Neural cell (in vitro differentiated cells): ENCODE measurements at regions not wholly inside any gene's neighbourhood (a gene's known extent, or its start where the extent isn't known, plus 50 kb on each side); places are given as distances from the start of the nearest gene placed in this dataset.

ENCODE experiments used
- H2AFZ ChIP-seq: fragments of 200-600, 300-800 bp; sonication (generic), shearing (Covaris generic); 2 replicates; pipeline ENCODE4 v1.6.0; 2014; ENCODE audit warnings: low read depth, mild to moderate bottlenecking, antibody characterized with exemption, low read length, moderate library complexity
- H3F3A ChIP-seq: fragments of 200-600 bp; shearing (Covaris generic); 2 replicates; pipeline ENCODE4 v1.6.1; 2016; ENCODE audit warnings: mild to moderate bottlenecking, moderate library complexity, mixed read lengths, antibody characterized with exemption, low read length; ENCODE audit not compliant: insufficient read depth, poor library complexity, severe bottlenecking
- H3K27ac ChIP-seq: fragments of 200-600, 300-800 bp; sonication (generic), shearing (Covaris generic); 2 replicates; pipeline ENCODE4 v1.5.1; 2014; ENCODE audit warnings: mild to moderate bottlenecking, low read length, moderate library complexity
- H3K27me3 ChIP-seq: fragments of 300-800, 200-600 bp; sonication (generic), shearing (Covaris generic); 2 replicates; pipeline ENCODE4 v1.6.0; 2014; ENCODE audit warnings: mild to moderate bottlenecking, low read depth, low read length, moderate library complexity; ENCODE audit not compliant: insufficient read depth
- H3K36me3 ChIP-seq: fragments of 300-800, 200-600 bp; sonication (generic), shearing (Covaris generic); 2 replicates; pipeline ENCODE4 v1.5.1; 2014; ENCODE audit warnings: mild to moderate bottlenecking, antibody characterized with exemption, low read length, moderate library complexity; ENCODE audit not compliant: insufficient read depth
- H3K4me2 ChIP-seq: fragments of 300-800, 200-600 bp; sonication (generic), shearing (Covaris generic); 2 replicates; pipeline ENCODE4 v1.6.0; 2014; ENCODE audit warnings: mild to moderate bottlenecking, low read length
- H3K4me3 ChIP-seq: fragments of 300-800, 200-600 bp; sonication (generic), shearing (Covaris generic); 2 replicates; pipeline ENCODE4 v1.5.1; 2014; ENCODE audit warnings: mild to moderate bottlenecking, low read length, moderate library complexity
- H3K79me2 ChIP-seq: fragments of 200-600 bp; shearing (Covaris generic); replicated peaks from 2 replicates; pipeline ENCODE4 v1.6.0; 2014; ENCODE audit warnings: mild to moderate bottlenecking, low read length, moderate library complexity; ENCODE audit not compliant: insufficient read depth
- H3K9ac ChIP-seq: fragments of 300-800, 200-600 bp; sonication (generic), shearing (Covaris generic); 2 replicates; pipeline ENCODE4 v1.6.1; 2016; ENCODE audit warnings: mild to moderate bottlenecking, low read length, mixed read lengths
- H3K9me2 ChIP-seq: fragments of 200-600 bp; shearing (Covaris generic); 2 replicates; pipeline ENCODE4 v1.6.1; 2016; ENCODE audit warnings: mild to moderate bottlenecking, low read length, mixed read lengths; ENCODE audit not compliant: insufficient read depth
- H3K9me3 ChIP-seq: fragments of 200-600, 300-800 bp; sonication (generic), shearing (Covaris generic); 2 replicates; pipeline ENCODE4 v1.6.1; 2016; ENCODE audit warnings: mild to moderate bottlenecking, mixed run types, low read length, moderate library complexity, mixed read lengths
- H4K20me1 ChIP-seq: fragments of 200-600 bp; shearing (Covaris generic); 2 replicates; pipeline ENCODE4 v1.6.1; 2016; ENCODE audit warnings: mild to moderate bottlenecking, mixed run types; ENCODE audit not compliant: insufficient read depth
- CTCF ChIP-seq: fragments of 450-650 bp; IDR thresholded peaks from 2 replicates; pipeline ENCODE4 v1.5.1; 2014; ENCODE audit warnings: antibody characterized with exemption, mild to moderate bottlenecking, moderate library complexity; ENCODE audit not compliant: poor library complexity, severe bottlenecking
- EP300 ChIP-seq: fragments of 450-650 bp; conservative IDR thresholded peaks from 2 replicates; pipeline ENCODE4 v1.6.1; 2014; ENCODE audit warnings: antibody characterized with exemption, mild to moderate bottlenecking, moderate library complexity; ENCODE audit not compliant: poor library complexity, severe bottlenecking
- EZH2 ChIP-seq: fragments of 200-600, 300-800 bp; shearing (Covaris generic), sonication (generic); IDR thresholded peaks from 2 replicates; pipeline ENCODE4 v1.6.1; 2014; ENCODE audit warnings: antibody characterized with exemption, low read length, borderline replicate concordance, mild to moderate bottlenecking; ENCODE audit not compliant: insufficient read depth, poor library complexity, severe bottlenecking
- MXI1 ChIP-seq: fragments of 450-650 bp; conservative IDR thresholded peaks from 2 replicates; pipeline ENCODE4 v1.6.1; 2014; ENCODE audit warnings: antibody characterized with exemption, mild to moderate bottlenecking; ENCODE audit not compliant: poor library complexity, severe bottlenecking
- POLR2AphosphoS5 ChIP-seq: IDR thresholded peaks from 2 replicates; pipeline ENCODE4 v1.6.1; 2012
- RAD21 ChIP-seq: fragments of 450-650 bp; conservative IDR thresholded peaks from 2 replicates; pipeline ENCODE4 v1.6.1; 2014; ENCODE audit warnings: antibody characterized with exemption, mild to moderate bottlenecking, moderate library complexity
- SMC3 ChIP-seq: fragments of 450-650 bp; conservative IDR thresholded peaks from 2 replicates; pipeline ENCODE4 v1.6.1; 2014; ENCODE audit warnings: antibody characterized with exemption, mild to moderate bottlenecking, moderate library complexity; ENCODE audit not compliant: poor library complexity
- TAF1 ChIP-seq: IDR thresholded peaks from 2 replicates; pipeline ENCODE4 v1.6.1; 2012; ENCODE audit warnings: low read depth
- TF ChIP-seq, protein P1 (sequence below): IDR thresholded peaks from 2 replicates; pipeline ENCODE4 v1.6.1; 2012; ENCODE audit warnings: borderline replicate concordance

DNA sequence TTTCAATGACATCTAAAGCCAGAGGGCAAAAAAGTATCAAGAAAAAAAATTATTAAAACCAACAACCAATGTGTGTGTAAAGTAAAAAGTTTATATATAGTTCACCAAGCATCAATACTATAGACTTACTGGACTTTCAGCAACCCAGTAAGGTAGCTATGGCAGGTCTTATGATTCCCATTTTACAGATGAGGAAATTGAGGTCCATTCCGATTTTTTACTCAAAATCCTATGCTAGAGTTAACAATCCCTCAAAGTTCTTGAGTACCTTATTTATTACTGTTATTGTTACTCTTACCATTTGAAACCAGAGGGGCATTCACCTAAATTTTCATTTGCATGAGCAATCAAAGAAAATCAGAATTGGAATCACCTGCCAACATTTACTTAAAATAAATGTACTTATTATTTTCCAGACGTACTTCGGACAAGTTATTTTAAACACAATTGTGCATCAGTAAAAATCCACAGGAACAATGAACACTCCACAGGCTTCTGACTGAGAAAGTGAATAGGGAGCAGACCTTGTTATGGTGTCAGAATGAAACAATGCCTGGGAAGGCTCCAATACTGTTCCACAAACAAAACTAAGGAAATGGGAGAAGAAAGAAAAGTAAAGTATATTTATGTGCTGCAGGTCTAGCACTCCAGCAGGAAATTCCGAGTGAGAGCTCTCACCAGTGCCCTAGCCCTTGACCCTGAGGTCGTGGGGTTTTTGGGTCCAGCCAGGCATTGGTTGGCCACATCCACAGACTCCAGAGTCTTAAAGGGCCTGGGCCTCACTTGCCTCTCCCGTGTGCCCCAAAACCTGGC lies 229.9 kb downstream of the PIK3R1 start:
- no peaks in the 10 kb centered on the region for H3K27me3 ChIP-seq
- no peak overlapping the region for H3K9ac ChIP-seq
- H3K9me3 ChIP-seq: no peaks in the 10 kb centered on the region
- no peaks in the 10 kb centered on the region for H3K79me2 ChIP-seq
- TF ChIP-seq POLR2AphosphoS5: no peak
- no peak for TF ChIP-seq SMC3
- TF ChIP-seq CTCF: no peak
- no peak for TF ChIP-seq EP300
- no peak for TF ChIP-seq EZH2
- no peak for TF ChIP-seq MXI1
- TF ChIP-seq, protein P1, sequence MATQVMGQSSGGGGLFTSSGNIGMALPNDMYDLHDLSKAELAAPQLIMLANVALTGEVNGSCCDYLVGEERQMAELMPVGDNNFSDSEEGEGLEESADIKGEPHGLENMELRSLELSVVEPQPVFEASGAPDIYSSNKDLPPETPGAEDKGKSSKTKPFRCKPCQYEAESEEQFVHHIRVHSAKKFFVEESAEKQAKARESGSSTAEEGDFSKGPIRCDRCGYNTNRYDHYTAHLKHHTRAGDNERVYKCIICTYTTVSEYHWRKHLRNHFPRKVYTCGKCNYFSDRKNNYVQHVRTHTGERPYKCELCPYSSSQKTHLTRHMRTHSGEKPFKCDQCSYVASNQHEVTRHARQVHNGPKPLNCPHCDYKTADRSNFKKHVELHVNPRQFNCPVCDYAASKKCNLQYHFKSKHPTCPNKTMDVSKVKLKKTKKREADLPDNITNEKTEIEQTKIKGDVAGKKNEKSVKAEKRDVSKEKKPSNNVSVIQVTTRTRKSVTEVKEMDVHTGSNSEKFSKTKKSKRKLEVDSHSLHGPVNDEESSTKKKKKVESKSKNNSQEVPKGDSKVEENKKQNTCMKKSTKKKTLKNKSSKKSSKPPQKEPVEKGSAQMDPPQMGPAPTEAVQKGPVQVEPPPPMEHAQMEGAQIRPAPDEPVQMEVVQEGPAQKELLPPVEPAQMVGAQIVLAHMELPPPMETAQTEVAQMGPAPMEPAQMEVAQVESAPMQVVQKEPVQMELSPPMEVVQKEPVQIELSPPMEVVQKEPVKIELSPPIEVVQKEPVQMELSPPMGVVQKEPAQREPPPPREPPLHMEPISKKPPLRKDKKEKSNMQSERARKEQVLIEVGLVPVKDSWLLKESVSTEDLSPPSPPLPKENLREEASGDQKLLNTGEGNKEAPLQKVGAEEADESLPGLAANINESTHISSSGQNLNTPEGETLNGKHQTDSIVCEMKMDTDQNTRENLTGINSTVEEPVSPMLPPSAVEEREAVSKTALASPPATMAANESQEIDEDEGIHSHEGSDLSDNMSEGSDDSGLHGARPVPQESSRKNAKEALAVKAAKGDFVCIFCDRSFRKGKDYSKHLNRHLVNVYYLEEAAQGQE: no peak
- TF ChIP-seq TAF1: no peak
- no peak for TF ChIP-seq RAD21
- H3K27ac ChIP-seq: no peak overlapping the region
- no peak overlapping the region for H2AFZ ChIP-seq
- no peak overlapping the region for H3K4me2 ChIP-seq
- H3K9me2 ChIP-seq: no peaks in the 10 kb centered on the region
- H4K20me1 ChIP-seq: no peaks in the 10 kb centered on the region
- no peaks in the 10 kb centered on the region for H3F3A ChIP-seq
- no peaks in the 10 kb centered on the region for H3K36me3 ChIP-seq
- no peak overlapping the region for H3K4me3 ChIP-seq

DNA sequence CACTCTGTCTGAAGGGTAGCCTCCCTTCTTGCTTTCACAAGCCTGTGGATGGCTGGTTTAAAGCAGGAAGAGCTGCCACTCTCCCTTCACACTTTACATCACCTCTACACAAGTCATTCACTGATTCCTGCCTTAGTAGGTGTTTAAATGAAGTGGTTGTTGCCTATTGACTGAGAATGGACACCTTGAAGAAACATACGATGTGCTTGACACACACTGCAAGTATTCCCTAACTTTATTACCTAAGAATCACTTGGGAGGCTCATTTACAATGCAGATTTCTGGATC lies 230.5 kb downstream of the PIK3R1 start:
- no peaks in the 10 kb centered on the region for H3K27me3 ChIP-seq
- H3K9me3 ChIP-seq: no peaks in the 10 kb centered on the region
- H3K36me3 ChIP-seq: no peaks in the 10 kb centered on the region
- H3K9me2 ChIP-seq: no peaks in the 10 kb centered on the region
- H3K79me2 ChIP-seq: no peaks in the 10 kb centered on the region
- no peak overlapping the region for H3K4me2 ChIP-seq
- no peaks in the 10 kb centered on the region for H4K20me1 ChIP-seq
- H3K9ac ChIP-seq: no peak overlapping the region
- H3F3A ChIP-seq: no peaks in the 10 kb centered on the region
- no peak overlapping the region for H3K4me3 ChIP-seq
- no peak overlapping the region for H2AFZ ChIP-seq
- H3K27ac ChIP-seq: no peak overlapping the region
- TF ChIP-seq TAF1: no peak
- no peak for TF ChIP-seq EP300
- no peak for TF ChIP-seq SMC3
- no peak for TF ChIP-seq MXI1
- TF ChIP-seq, protein P1: no peak
- no peak for TF ChIP-seq RAD21
- no peak for TF ChIP-seq CTCF
- no peak for TF ChIP-seq POLR2AphosphoS5
- TF ChIP-seq EZH2: no peak
